Stomach (tissue), 8 donors: ENCODE measurements at regions not wholly inside any gene's neighbourhood (a gene's known extent, or its start where the extent isn't known, plus 50 kb on each side); places are given as distances from the start of the nearest gene placed in this dataset.

ENCODE experiments used
- DNase-seq, 2 donors: peaks; one replicate each; pipeline versions ENCODE4 v3.0.0 to v3.0.0-alpha.2; 2013 to 2019
- H3K27ac ChIP-seq, 5 donors: fragments of 200-600 bp in 4 of 5; sonication (generic) in 4 of 5; one replicate each; pipeline ENCODE4 v1.5.1; 2013 to 2019; ENCODE audit warnings: mild to moderate bottlenecking in 1 of 5, moderate library complexity in 1 of 5
- H3K27me3 ChIP-seq, 3 donors: fragments of 200-600 bp; sonication (generic); one replicate each; pipeline ENCODE4 v1.5.1; 2017 to 2019; ENCODE audit warnings: mixed run types in 1 of 3
- H3K36me3 ChIP-seq, 4 donors: fragments of 200-600 bp; sonication (generic); 1 replicate in 3 of 4; 2 replicates in 1 of 4; pipeline ENCODE4 v1.5.1; 2016 to 2019
- H3K4me1 ChIP-seq, 4 donors: fragments of 200-600 bp; sonication (generic); one replicate each; pipeline ENCODE4 v1.5.1; 2016 to 2019
- H3K4me3 ChIP-seq, 4 donors: fragments of 200-600 bp; sonication (generic) in 3 of 4; one replicate each; pipeline ENCODE4 v1.5.1; 2016 to 2019; ENCODE audit warnings: mild to moderate bottlenecking in 1 of 4
- H3K9me3 ChIP-seq, 4 donors: fragments of 200-600 bp; sonication (generic); one replicate each; pipeline ENCODE4 v1.5.1; 2016 to 2019
- CTCF ChIP-seq, 7 experiments: fragments of 450-650 bp in 4 of 7; fragments of 200-600 bp in 3 of 7; sonication (generic) in 3 of 7; IDR thresholded peaks; one replicate each; pipeline ENCODE4 v1.5.1; 2016 to 2019; ENCODE audit warnings: antibody characterized with exemption in 7 of 7, control low read depth in 2 of 7, mild to moderate bottlenecking in 1 of 7
- EP300 ChIP-seq: sonication (generic); formaldehyde crosslinking; IDR thresholded peaks from one replicate; pipeline ENCODE4 v1.6.1; 2017; ENCODE audit warnings: antibody characterized with exemption
- POLR2A ChIP-seq, 4 donors: fragments of 450-650 bp; IDR thresholded peaks; one replicate each; pipeline ENCODE4 v1.6.1; 2016; ENCODE audit warnings: antibody characterized with exemption in 4 of 4, control low read depth in 2 of 4, mild to moderate bottlenecking in 1 of 4, moderate library complexity in 1 of 4
- POLR2AphosphoS5 ChIP-seq, 3 donors: sonication (generic); formaldehyde crosslinking; IDR thresholded peaks; one replicate each; pipeline ENCODE4 v1.6.1; 2016; ENCODE audit warnings: antibody characterized with exemption in 3 of 3
- WGBS, 5 donors: extraction: QIAGEN DNeasy Blood & Tissue Kit in 3 of 5; methylation state at CpG; one replicate each; pipeline versions ENCODE4 v1.1.5 to v1.1.7; 2013 to 2018; 5-methylcytosine and 5-hydroxymethylcytosine counted together
- intact Hi-C: fragments of 100-400 bp; cut with DNase I; formaldehyde crosslinking; loops from one replicate; pipeline ENCODE4 v1.15.1; 2023; ENCODE audit warnings: low total_unique reads
- donor health status: healthy with polysubstance abuse.
- donor health status: Bipolar disorder and iron deficiency.
- donor health status: healthy.

- DNase-seq, result no peak
- Histone ChIP-seq H3K9me3 (no peaks in the 10 kb centered on the region), H3K27ac (no peak overlapping the region), H3K4me1 (peaks cover 0 to 10% (median 3%) of the 10 kb centered on the region in 4 donors), H3K4me3 (no peak overlapping the region), H3K27me3 (no peaks in the 10 kb centered on the region), H3K36me3 (no peaks in the 10 kb centered on the region)
- TF ChIP-seq POLR2A (IDR thresholded peaks at IDR 0.05) (no peak), POLR2AphosphoS5 (IDR thresholded peaks at IDR 0.05) (no peak), EP300 (no peak), CTCF (IDR thresholded peaks at IDR 0.05) (no peak)
- WGBS, 5 donors, result 76 to 92% (median 82%) methylated on average over 5 of the region's 5 CpGs
- intact Hi-C loops, result no loop called here
Observed at GRCh38 chr13:99027661-99028425, 50.0 kb upstream of the DOCK9 start.

GRCh38 chr13:99028890-99029289, 51.0 kb upstream of the DOCK9 start:
- TF ChIP-seq POLR2A (IDR thresholded peaks at IDR 0.05) (no peak), POLR2AphosphoS5 (IDR thresholded peaks at IDR 0.05) (no peak), EP300 (no peak)
- Histone ChIP-seq H3K27ac (no peak overlapping the region), H3K4me1 (peaks cover 0 to 6% (median 3%) of the 10 kb centered on the region in 4 donors), H3K36me3 (no peaks in the 10 kb centered on the region), H3K9me3 (no peaks in the 10 kb centered on the region), H3K4me3 (no peak overlapping the region), H3K27me3 (no peaks in the 10 kb centered on the region)
- intact Hi-C loops, result no loop called here
- DNase-seq, result no peak

GRCh38 chr13:99029576-99029975, 51.7 kb upstream of the DOCK9 start:
- intact Hi-C loops, result no loop called here
- Histone ChIP-seq H3K4me1 (peaks cover 0 to 10% (median 3%) of the 10 kb centered on the region in 4 donors), H3K9me3 (no peaks in the 10 kb centered on the region), H3K27ac (no peak overlapping the region), H3K27me3 (no peaks in the 10 kb centered on the region), H3K4me3 (no peak overlapping the region), H3K36me3 (no peaks in the 10 kb centered on the region)
- TF ChIP-seq POLR2A (IDR thresholded peaks at IDR 0.05) (no peak), POLR2AphosphoS5 (IDR thresholded peaks at IDR 0.05) (no peak), EP300 (no peak), CTCF (IDR thresholded peaks at IDR 0.05) (no peak)
- no peak for DNase-seq

- TF ChIP-seq CTCF (IDR thresholded peaks at IDR 0.05) (no peak), POLR2AphosphoS5 (IDR thresholded peaks at IDR 0.05) (no peak), POLR2A (IDR thresholded peaks at IDR 0.05) (no peak), EP300 (no peak)
- DNase-seq, result no peak
- Histone ChIP-seq H3K27ac (no peak overlapping the region), H3K27me3 (no peaks in the 10 kb centered on the region), H3K9me3 (no peaks in the 10 kb centered on the region), H3K4me3 (no peak overlapping the region), H3K4me1 (peaks cover 0 to 10% (median 3%) of the 10 kb centered on the region in 4 donors), H3K36me3 (no peaks in the 10 kb centered on the region)
- intact Hi-C loops, result no loop called here
Observed at GRCh38 chr13:99030326-99030725, 52.5 kb upstream of the DOCK9 start.

GRCh38 chr13:99031832-99032231, 54.0 kb upstream of the DOCK9 start:
- Histone ChIP-seq H3K27me3 (no peaks in the 10 kb centered on the region), H3K4me1 (peaks cover 0 to 10% (median 3%) of the 10 kb centered on the region in 4 donors), H3K27ac (no peak overlapping the region), H3K9me3 (no peaks in the 10 kb centered on the region), H3K4me3 (no peak overlapping the region), H3K36me3 (no peaks in the 10 kb centered on the region)
- 95 to 98% (median 97%) methylated on average over 2 of the region's 2 CpGs for WGBS, 5 donors
- intact Hi-C loops, result no loop called here
- TF ChIP-seq EP300 (no peak), POLR2AphosphoS5 (IDR thresholded peaks at IDR 0.05) (no peak), CTCF (IDR thresholded peaks at IDR 0.05) (no peak), POLR2A (IDR thresholded peaks at IDR 0.05) (no peak)
- no peak for DNase-seq
